Colonic mucosa (tissue), 4 donors: ENCODE measurements at regions not wholly inside any gene's neighbourhood (a gene's known extent, or its start where the extent isn't known, plus 50 kb on each side); places are given as distances from the start of the nearest gene placed in this dataset.
"Not testable (repeated sequence)": the region's sequence is repeated elsewhere in the genome, so short reads cannot be mapped to it uniquely, and the experiment has no call there.

Source experiments
- DNase-seq: peaks from one replicate; pipeline ENCODE4 v3.0.0-alpha.2; 2020
- H3K27ac ChIP-seq: fragments of 200-600 bp; one replicate; pipeline ENCODE4 v1.8.0; 2021
- H3K27me3 ChIP-seq: fragments of 200-600 bp; one replicate; pipeline ENCODE4 v1.8.0; 2021
- H3K36me3 ChIP-seq: fragments of 200-600 bp; one replicate; pipeline ENCODE4 v1.8.0; 2021
- H3K4me1 ChIP-seq: fragments of 200-600 bp; one replicate; pipeline ENCODE4 v1.8.0; 2021; ENCODE audit warnings: mild to moderate bottlenecking
- H3K4me3 ChIP-seq: fragments of 200-600 bp; one replicate; pipeline ENCODE4 v1.8.0; 2021
- H3K9ac ChIP-seq, 2 donors: one replicate each; pipeline ENCODE4 v1.7.0; 2013; ENCODE audit warnings: control low read depth in 2 of 2, low read depth in 2 of 2, low read length in 2 of 2
- H3K9me3 ChIP-seq: fragments of 200-600 bp; one replicate; pipeline ENCODE4 v1.8.0; 2021
- CTCF ChIP-seq: fragments of 200-600 bp; IDR thresholded peaks from one replicate; pipeline ENCODE4 v1.8.0; 2022; ENCODE audit warnings: antibody characterized with exemption, mild to moderate bottlenecking
- intact Hi-C: fragments of 100-400 bp; cut with DNase I; formaldehyde crosslinking; loops from one replicate; pipeline ENCODE4 v1.14.1; 2022
- donor health status: healthy.
- donor health status: DM: no; HTN: no; CAD: no.
- donor health status: DM: no; HTN: no; CAD: no.

GRCh38 chr7:131154380-131154779 is 173.3 kb upstream of the MKLN1 start:
- no peak for TF ChIP-seq CTCF
- Histone ChIP-seq H3K27me3 (no peaks in the 10 kb centered on the region), H3K9me3 (no peaks in the 10 kb centered on the region), H3K36me3 (no peaks in the 10 kb centered on the region), H3K4me1 (no peaks in the 10 kb centered on the region), H3K9ac (no peak overlapping the region), H3K4me3 (no peak overlapping the region), H3K27ac (no peak overlapping the region)
- intact Hi-C loops: no loop called here
- no peak for DNase-seq

- Histone ChIP-seq H3K27ac (no peak overlapping the region), H3K9me3 (no peaks in the 10 kb centered on the region), H3K36me3 (no peaks in the 10 kb centered on the region), H3K4me1 (no peaks in the 10 kb centered on the region), H3K9ac (no peak overlapping the region), H3K4me3 (no peak overlapping the region), H3K27me3 (no peaks in the 10 kb centered on the region)
- TF ChIP-seq CTCF: no peak
- intact Hi-C loops: no loop called here
- no peak for DNase-seq
Observed at GRCh38 chr7:131157530-131158243, 170.0 kb upstream of the MKLN1 start.

DNA sequence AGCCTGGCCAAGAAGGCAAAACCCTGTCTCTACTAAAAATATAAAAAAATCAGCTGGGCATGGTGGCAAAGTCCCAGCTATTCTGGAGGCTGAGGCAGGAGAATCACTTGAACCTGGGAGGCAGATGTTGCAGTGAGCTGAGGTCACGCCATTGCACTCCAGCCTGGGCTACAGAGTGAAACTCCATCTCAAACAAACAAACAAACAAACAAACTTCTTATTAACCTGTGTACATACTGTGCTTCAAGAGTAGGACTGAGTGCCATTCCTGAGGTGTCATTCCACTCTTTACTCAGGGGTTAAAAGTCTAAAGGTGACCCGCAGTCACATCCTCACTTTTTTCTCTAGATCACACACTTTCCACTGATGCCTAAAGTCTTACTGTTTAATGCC is 169.4 kb upstream of the MKLN1 start:
- H3K27ac ChIP-seq, H3K4me3 ChIP-seq, H3K4me1 ChIP-seq, H3K9ac ChIP-seq, intact Hi-C loops, H3K9me3 ChIP-seq, H3K27me3 ChIP-seq, DNase-seq, H3K36me3 ChIP-seq: not testable (repeated sequence)

DNA sequence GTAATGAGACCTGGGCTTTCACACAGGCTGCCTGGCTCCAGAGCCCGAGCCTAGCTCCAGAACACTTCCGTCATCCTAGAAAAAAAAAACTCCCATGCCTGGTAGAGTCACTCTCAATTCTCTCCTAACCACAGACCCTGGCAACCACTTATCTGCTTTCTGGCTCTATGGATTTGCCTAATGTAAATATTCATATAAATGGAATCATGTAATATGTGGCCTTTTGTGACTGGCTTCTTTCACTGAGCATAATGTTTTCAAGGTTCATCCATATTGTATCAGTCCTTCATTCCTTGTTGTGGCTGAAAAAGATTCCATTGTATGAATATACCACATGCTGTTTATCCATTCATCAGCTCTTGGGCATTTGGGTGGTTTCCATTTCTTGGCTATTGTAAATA is 167.7 kb upstream of the MKLN1 start:
- H3K9ac ChIP-seq: no peak overlapping the region
- H3K27me3 ChIP-seq: no peaks in the 10 kb centered on the region
- no peaks in the 10 kb centered on the region for H3K9me3 ChIP-seq
- H3K27ac ChIP-seq: no peak overlapping the region
- H3K36me3 ChIP-seq: no peaks in the 10 kb centered on the region
- intact Hi-C loops: no loop called here
- no peaks in the 10 kb centered on the region for H3K4me1 ChIP-seq
- no peak for DNase-seq
- no peak overlapping the region for H3K4me3 ChIP-seq
- TF ChIP-seq CTCF: no peak

GRCh38 chr7:131161103-131161502 is 166.6 kb upstream of the MKLN1 start:
- H3K27me3 ChIP-seq: no peaks in the 10 kb centered on the region
- no peak for DNase-seq
- intact Hi-C loops: no loop called here
- TF ChIP-seq CTCF: no peak
- H3K4me3 ChIP-seq: no peak overlapping the region
- no peaks in the 10 kb centered on the region for H3K9me3 ChIP-seq
- H3K9ac ChIP-seq: no peak overlapping the region
- no peaks in the 10 kb centered on the region for H3K36me3 ChIP-seq
- no peak overlapping the region for H3K27ac ChIP-seq
- H3K4me1 ChIP-seq: no peaks in the 10 kb centered on the region

DNA sequence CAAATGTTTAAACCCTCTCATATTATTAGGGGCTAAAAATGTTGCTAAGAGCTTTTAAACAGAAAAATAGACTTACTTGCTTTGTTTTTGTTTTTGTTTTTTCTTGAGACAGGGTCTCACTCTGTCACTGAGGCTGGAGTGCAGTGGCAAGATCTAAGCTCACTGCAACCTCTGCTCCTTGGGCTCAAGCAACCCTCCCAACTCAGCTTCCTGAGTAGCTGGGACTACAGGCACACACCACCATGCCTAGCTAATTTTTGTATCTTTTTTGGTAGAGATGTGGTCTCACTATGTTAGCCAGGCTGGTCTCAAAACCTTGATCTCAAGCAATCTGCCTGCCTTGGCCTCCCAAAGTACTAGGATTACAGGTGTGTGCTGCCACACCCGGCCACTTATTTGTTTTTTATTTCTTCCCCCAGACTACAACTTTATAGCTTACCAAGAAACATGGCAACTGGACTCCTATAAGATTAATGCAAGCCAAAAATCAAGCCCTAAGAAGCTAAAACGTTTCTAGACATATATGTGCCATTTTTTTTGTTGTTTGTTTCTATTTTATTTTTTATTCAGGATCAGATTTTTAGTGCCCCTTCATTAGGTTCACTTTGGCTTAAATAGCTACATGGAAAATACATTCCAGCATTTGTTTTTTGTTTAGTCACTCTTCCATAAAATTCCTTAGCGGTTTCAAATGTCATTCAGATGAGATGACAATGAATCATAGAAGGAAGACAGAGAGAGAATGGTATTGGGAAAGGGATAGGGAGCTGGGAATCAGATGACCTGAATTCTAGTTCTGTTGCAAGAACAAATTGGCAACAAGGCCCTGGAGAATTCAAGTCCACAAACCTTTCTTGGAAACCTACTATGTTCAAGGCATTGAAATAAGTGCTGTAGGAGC is 163.4 kb upstream of the MKLN1 start:
- intact Hi-C loops: no loop called here
- H3K9me3 ChIP-seq: no peaks in the 10 kb centered on the region
- H3K27me3 ChIP-seq: no peaks in the 10 kb centered on the region
- TF ChIP-seq CTCF: no peak
- no peak overlapping the region for H3K27ac ChIP-seq
- no peaks in the 10 kb centered on the region for H3K4me1 ChIP-seq
- no peak overlapping the region for H3K9ac ChIP-seq
- H3K36me3 ChIP-seq: no peaks in the 10 kb centered on the region
- H3K4me3 ChIP-seq: no peak overlapping the region
- no peak for DNase-seq
